ENCODE measurements at regions not wholly inside any gene's neighbourhood (a gene's known extent, or its start where the extent isn't known, plus 50 kb on each side); places are given as distances from the start of the nearest gene placed in this dataset.

DNA sequence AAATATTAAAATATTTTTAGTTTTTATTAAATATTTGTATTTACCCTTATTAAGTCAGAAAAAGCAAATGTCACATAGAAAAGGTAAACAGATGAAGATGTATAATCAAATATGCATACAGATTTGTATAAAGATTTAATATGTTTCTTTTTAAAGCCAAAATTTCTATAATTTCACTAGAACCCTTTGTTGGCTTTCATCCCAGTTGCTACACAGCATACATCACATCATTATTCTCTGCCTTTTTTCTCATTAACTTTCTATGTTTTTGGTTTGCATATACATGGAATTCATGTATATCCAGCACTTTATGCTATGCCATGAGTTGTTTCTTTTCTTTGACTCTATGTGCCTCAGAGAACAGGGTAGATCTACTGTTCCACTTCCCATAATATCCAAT is 957.9 kb upstream of the ADGRL2 start:
- no peaks in the 10 kb centered on the region for H3K4me1 ChIP-seq (ENCODE audit: control insufficient read depth in 2 of 2, insufficient read depth in 2 of 2, low read length in 2 of 2)
- H3K9ac ChIP-seq (ENCODE audit: low read depth in 1 of 2, low read length in 2 of 2) = no peak overlapping the region
- no peak overlapping the region for H3K4me3 ChIP-seq (ENCODE audit: low read length in 2 of 2)
- no peaks in the 10 kb centered on the region for H3K9me3 ChIP-seq (ENCODE audit: control insufficient read depth in 2 of 2, low read length in 2 of 2)
- H3K27me3 ChIP-seq (ENCODE audit: control insufficient read depth in 2 of 2, insufficient read depth in 2 of 2, low read length in 2 of 2) = no peaks in the 10 kb centered on the region
- H3K27ac ChIP-seq (ENCODE audit: low read depth in 2 of 2, low read length in 2 of 2) = no peak overlapping the region
- no peaks in the 10 kb centered on the region for H3K36me3 ChIP-seq (ENCODE audit: control insufficient read depth in 2 of 2, insufficient read depth in 2 of 2, low read length in 2 of 2)

DNA sequence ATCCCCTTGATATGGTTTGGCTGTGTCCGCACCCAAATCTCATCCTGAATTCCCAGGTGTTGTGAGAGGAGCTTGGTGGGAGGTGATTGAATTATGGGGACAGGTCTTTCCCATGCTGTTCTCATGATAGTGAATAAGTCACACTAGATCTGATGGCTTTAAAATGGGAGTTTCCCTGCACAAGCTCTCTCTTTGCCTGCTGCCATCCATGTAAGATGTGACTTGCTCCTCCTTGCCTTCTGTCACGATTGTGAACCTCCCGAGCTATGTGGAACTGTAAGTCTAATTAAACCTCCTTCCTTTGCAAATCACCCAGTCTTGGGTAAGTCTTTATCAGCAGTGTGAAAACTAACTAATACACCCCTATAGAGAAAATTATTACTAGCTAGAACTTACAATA is 959.5 kb upstream of the ADGRL2 start:
- no peaks in the 10 kb centered on the region for H3K36me3 ChIP-seq (ENCODE audit: control insufficient read depth in 2 of 2, insufficient read depth in 2 of 2, low read length in 2 of 2)
- no peaks in the 10 kb centered on the region for H3K27me3 ChIP-seq (ENCODE audit: control insufficient read depth in 2 of 2, insufficient read depth in 2 of 2, low read length in 2 of 2)
- no peak overlapping the region for H3K9ac ChIP-seq (ENCODE audit: low read depth in 1 of 2, low read length in 2 of 2)
- no peak overlapping the region for H3K27ac ChIP-seq (ENCODE audit: low read depth in 2 of 2, low read length in 2 of 2)
- no peaks in the 10 kb centered on the region for H3K4me1 ChIP-seq (ENCODE audit: control insufficient read depth in 2 of 2, insufficient read depth in 2 of 2, low read length in 2 of 2)
- H3K9me3 ChIP-seq (ENCODE audit: control insufficient read depth in 2 of 2, low read length in 2 of 2) = no peaks in the 10 kb centered on the region
- H3K4me3 ChIP-seq (ENCODE audit: low read length in 2 of 2) = no peak overlapping the region

GRCh38 chr1:80837066-80837465 is 963.7 kb upstream of the ADGRL2 start:
- Histone ChIP-seq H3K36me3 (ENCODE audit: control insufficient read depth in 2 of 2, insufficient read depth in 2 of 2, low read length in 2 of 2) (no peaks in the 10 kb centered on the region), H3K4me3 (ENCODE audit: low read length in 2 of 2) (no peak overlapping the region), H3K27ac (ENCODE audit: low read depth in 2 of 2, low read length in 2 of 2) (no peak overlapping the region), H3K27me3 (ENCODE audit: control insufficient read depth in 2 of 2, insufficient read depth in 2 of 2, low read length in 2 of 2) (no peaks in the 10 kb centered on the region), H3K4me1 (ENCODE audit: control insufficient read depth in 2 of 2, insufficient read depth in 2 of 2, low read length in 2 of 2) (no peaks in the 10 kb centered on the region), H3K9ac (ENCODE audit: low read depth in 1 of 2, low read length in 2 of 2) (no peak overlapping the region), H3K9me3 (ENCODE audit: control insufficient read depth in 2 of 2, low read length in 2 of 2) (no peaks in the 10 kb centered on the region)

- Histone ChIP-seq H3K27me3 (ENCODE audit: control insufficient read depth in 2 of 2, insufficient read depth in 2 of 2, low read length in 2 of 2) (no peaks in the 10 kb centered on the region), H3K4me3 (ENCODE audit: low read length in 2 of 2) (no peak overlapping the region), H3K4me1 (ENCODE audit: control insufficient read depth in 2 of 2, insufficient read depth in 2 of 2, low read length in 2 of 2) (no peaks in the 10 kb centered on the region), H3K27ac (ENCODE audit: low read depth in 2 of 2, low read length in 2 of 2) (no peak overlapping the region), H3K9ac (ENCODE audit: low read depth in 1 of 2, low read length in 2 of 2) (no peak overlapping the region), H3K9me3 (ENCODE audit: control insufficient read depth in 2 of 2, low read length in 2 of 2) (no peaks in the 10 kb centered on the region), H3K36me3 (ENCODE audit: control insufficient read depth in 2 of 2, insufficient read depth in 2 of 2, low read length in 2 of 2) (no peaks in the 10 kb centered on the region)
These were observed 964.2 kb upstream of the ADGRL2 start for GRCh38 chr1:80836505-80836904.

DNA sequence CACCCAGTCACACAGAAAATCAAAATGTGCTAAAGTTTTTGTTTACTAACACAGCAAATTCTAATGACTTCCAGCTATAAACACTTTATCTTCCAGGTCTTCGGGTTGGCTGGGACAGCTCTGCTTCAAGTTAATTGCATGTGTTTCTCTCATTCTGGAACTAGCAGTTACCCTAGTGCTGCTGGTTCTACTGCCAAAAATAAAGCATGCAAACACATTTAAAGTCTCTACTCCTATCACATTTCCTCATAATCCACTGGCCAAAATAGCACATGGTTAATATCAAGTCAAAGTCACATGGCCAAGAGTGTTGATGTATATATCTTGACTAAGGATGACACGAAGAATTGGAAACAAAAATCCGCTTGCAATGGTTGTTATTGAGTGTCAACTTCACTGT is 973.1 kb upstream of the ADGRL2 start:
- H3K27me3 ChIP-seq (ENCODE audit: control insufficient read depth in 2 of 2, insufficient read depth in 2 of 2, low read length in 2 of 2) = no peaks in the 10 kb centered on the region
- H3K4me3 ChIP-seq (ENCODE audit: low read length in 2 of 2) = no peak overlapping the region
- no peaks in the 10 kb centered on the region for H3K4me1 ChIP-seq (ENCODE audit: control insufficient read depth in 2 of 2, insufficient read depth in 2 of 2, low read length in 2 of 2)
- no peak overlapping the region for H3K27ac ChIP-seq (ENCODE audit: low read depth in 2 of 2, low read length in 2 of 2)
- no peaks in the 10 kb centered on the region for H3K9me3 ChIP-seq (ENCODE audit: control insufficient read depth in 2 of 2, low read length in 2 of 2)
- no peaks in the 10 kb centered on the region for H3K36me3 ChIP-seq (ENCODE audit: control insufficient read depth in 2 of 2, insufficient read depth in 2 of 2, low read length in 2 of 2)
- H3K9ac ChIP-seq (ENCODE audit: low read depth in 1 of 2, low read length in 2 of 2) = no peak overlapping the region

DNA sequence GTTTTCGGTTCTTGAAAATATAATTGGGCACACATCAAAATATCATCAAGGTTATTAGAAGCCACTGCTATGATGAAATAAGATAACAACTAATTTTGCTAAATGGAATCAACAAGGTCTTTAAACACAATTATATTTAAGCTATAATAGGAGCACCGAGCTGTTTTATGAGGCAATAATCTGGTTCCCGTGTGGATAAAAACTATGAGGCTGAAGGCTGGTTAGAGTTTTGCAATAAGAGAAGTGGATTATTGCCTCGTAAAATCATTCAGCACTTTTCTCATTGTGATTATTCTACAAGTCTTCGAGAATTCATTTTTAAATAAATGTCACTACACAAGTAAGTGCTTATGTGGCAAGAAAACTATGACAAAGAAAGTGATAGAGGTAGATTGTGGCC is 975.7 kb upstream of the ADGRL2 start:
- Histone ChIP-seq H3K27ac (ENCODE audit: low read depth in 2 of 2, low read length in 2 of 2) (no peak overlapping the region), H3K36me3 (ENCODE audit: control insufficient read depth in 2 of 2, insufficient read depth in 2 of 2, low read length in 2 of 2) (no peaks in the 10 kb centered on the region), H3K9ac (ENCODE audit: low read depth in 1 of 2, low read length in 2 of 2) (no peak overlapping the region), H3K4me1 (ENCODE audit: control insufficient read depth in 2 of 2, insufficient read depth in 2 of 2, low read length in 2 of 2) (no peaks in the 10 kb centered on the region), H3K9me3 (ENCODE audit: control insufficient read depth in 2 of 2, low read length in 2 of 2) (no peaks in the 10 kb centered on the region), H3K27me3 (ENCODE audit: control insufficient read depth in 2 of 2, insufficient read depth in 2 of 2, low read length in 2 of 2) (no peaks in the 10 kb centered on the region), H3K4me3 (ENCODE audit: low read length in 2 of 2) (no peak overlapping the region)

GRCh38 chr1:80818211-80818610 is 982.5 kb upstream of the ADGRL2 start:
- Histone ChIP-seq H3K9me3 (ENCODE audit: control insufficient read depth in 2 of 2, low read length in 2 of 2) (peaks cover 0 to 2% of the 10 kb centered on the region in 2 donors), H3K4me1 (ENCODE audit: control insufficient read depth in 2 of 2, insufficient read depth in 2 of 2, low read length in 2 of 2) (no peaks in the 10 kb centered on the region), H3K9ac (ENCODE audit: low read depth in 1 of 2, low read length in 2 of 2) (no peak overlapping the region), H3K27me3 (ENCODE audit: control insufficient read depth in 2 of 2, insufficient read depth in 2 of 2, low read length in 2 of 2) (no peaks in the 10 kb centered on the region), H3K4me3 (ENCODE audit: low read length in 2 of 2) (no peak overlapping the region), H3K27ac (ENCODE audit: low read depth in 2 of 2, low read length in 2 of 2) (no peak overlapping the region), H3K36me3 (ENCODE audit: control insufficient read depth in 2 of 2, insufficient read depth in 2 of 2, low read length in 2 of 2) (no peaks in the 10 kb centered on the region)

- H3K27me3 ChIP-seq (ENCODE audit: control insufficient read depth in 2 of 2, insufficient read depth in 2 of 2, low read length in 2 of 2) = no peaks in the 10 kb centered on the region
- no peak overlapping the region for H3K9ac ChIP-seq (ENCODE audit: low read depth in 1 of 2, low read length in 2 of 2)
- H3K36me3 ChIP-seq (ENCODE audit: control insufficient read depth in 2 of 2, insufficient read depth in 2 of 2, low read length in 2 of 2) = no peaks in the 10 kb centered on the region
- H3K4me1 ChIP-seq (ENCODE audit: control insufficient read depth in 2 of 2, insufficient read depth in 2 of 2, low read length in 2 of 2) = no peaks in the 10 kb centered on the region
- no peak overlapping the region for H3K4me3 ChIP-seq (ENCODE audit: low read length in 2 of 2)
- no peak overlapping the region for H3K27ac ChIP-seq (ENCODE audit: low read depth in 2 of 2, low read length in 2 of 2)
- H3K9me3 ChIP-seq (ENCODE audit: control insufficient read depth in 2 of 2, low read length in 2 of 2) = no peaks in the 10 kb centered on the region
These were observed 992.8 kb upstream of the ADGRL2 start for GRCh38 chr1:80807981-80808380.

- H3K4me1 ChIP-seq (ENCODE audit: control insufficient read depth in 2 of 2, insufficient read depth in 2 of 2, low read length in 2 of 2) = no peaks in the 10 kb centered on the region
- H3K27ac ChIP-seq (ENCODE audit: low read depth in 2 of 2, low read length in 2 of 2) = no peak overlapping the region
- H3K27me3 ChIP-seq (ENCODE audit: control insufficient read depth in 2 of 2, insufficient read depth in 2 of 2, low read length in 2 of 2) = no peaks in the 10 kb centered on the region
- H3K36me3 ChIP-seq (ENCODE audit: control insufficient read depth in 2 of 2, insufficient read depth in 2 of 2, low read length in 2 of 2) = no peaks in the 10 kb centered on the region
- no peak overlapping the region for H3K4me3 ChIP-seq (ENCODE audit: low read length in 2 of 2)
- H3K9ac ChIP-seq (ENCODE audit: low read depth in 1 of 2, low read length in 2 of 2) = no peak overlapping the region
- H3K9me3 ChIP-seq (ENCODE audit: control insufficient read depth in 2 of 2, low read length in 2 of 2) = no peaks in the 10 kb centered on the region
These were observed 994.3 kb upstream of the ADGRL2 start for GRCh38 chr1:80806431-80806830.

- no peak overlapping the region for H3K27ac ChIP-seq (ENCODE audit: low read depth in 2 of 2, low read length in 2 of 2)
- H3K36me3 ChIP-seq (ENCODE audit: control insufficient read depth in 2 of 2, insufficient read depth in 2 of 2, low read length in 2 of 2) = no peaks in the 10 kb centered on the region
- no peak overlapping the region for H3K4me3 ChIP-seq (ENCODE audit: low read length in 2 of 2)
- no peaks in the 10 kb centered on the region for H3K4me1 ChIP-seq (ENCODE audit: control insufficient read depth in 2 of 2, insufficient read depth in 2 of 2, low read length in 2 of 2)
- H3K27me3 ChIP-seq (ENCODE audit: control insufficient read depth in 2 of 2, insufficient read depth in 2 of 2, low read length in 2 of 2) = no peaks in the 10 kb centered on the region
- no peaks in the 10 kb centered on the region for H3K9me3 ChIP-seq (ENCODE audit: control insufficient read depth in 2 of 2, low read length in 2 of 2)
- H3K9ac ChIP-seq (ENCODE audit: low read depth in 1 of 2, low read length in 2 of 2) = no peak overlapping the region
These were observed 999.0 kb upstream of the ADGRL2 start for GRCh38 chr1:80801695-80802094.

GRCh38 chr1:80799457-80799856 is 1001.3 kb upstream of the ADGRL2 start:
- no peaks in the 10 kb centered on the region for H3K9me3 ChIP-seq (ENCODE audit: control insufficient read depth in 2 of 2, low read length in 2 of 2)

More at GRCh38 chr1:80799457-80799856, 1001.3 kb upstream of the ADGRL2 start:
- Histone ChIP-seq H3K27ac (ENCODE audit: low read depth in 2 of 2, low read length in 2 of 2) (no peak overlapping the region), H3K9ac (ENCODE audit: low read depth in 1 of 2, low read length in 2 of 2) (no peak overlapping the region), H3K27me3 (ENCODE audit: control insufficient read depth in 2 of 2, insufficient read depth in 2 of 2, low read length in 2 of 2) (no peaks in the 10 kb centered on the region), H3K36me3 (ENCODE audit: control insufficient read depth in 2 of 2, insufficient read depth in 2 of 2, low read length in 2 of 2) (no peaks in the 10 kb centered on the region), H3K4me3 (ENCODE audit: low read length in 2 of 2) (no peak overlapping the region), H3K4me1 (ENCODE audit: control insufficient read depth in 2 of 2, insufficient read depth in 2 of 2, low read length in 2 of 2) (no peaks in the 10 kb centered on the region)
